HEK293 (cell line): ENCODE measurements at regions not wholly inside any gene's neighbourhood (a gene's known extent, or its start where the extent isn't known, plus 50 kb on each side); places are given as distances from the start of the nearest gene placed in this dataset.

Source experiments
- CTCF ChIA-PET: fragments of 350-600 bp; formaldehyde crosslinking; extraction: SDS; loops from one replicate; lab custom pipeline; 2021; ENCODE audit warnings: antibody characterized with exemption; lab: Yijun Ruan, JAX
- POLR2A ChIA-PET: fragments of 300-600 bp; formaldehyde crosslinking; extraction: SDS; loops from one replicate; lab custom pipeline; 2020; ENCODE audit warnings: antibody characterized with exemption, inconsistent platforms; lab: Yijun Ruan, JAX
- H3K27ac ChIP-seq: fragments of 200-500 bp; sonication (Bioruptor generic); 2 replicates; pipeline ENCODE4 v1.5.1; 2014; ENCODE audit warnings: low read depth, low read length, control low read depth, inconsistent platforms; ENCODE audit errors: extremely low read depth
- H3K36me3 ChIP-seq, 2 experiments: fragments of 200-500 bp in 1 of 2; sonication (Bioruptor generic) in 1 of 2; 1 replicate in 1 of 2; 2 replicates in 1 of 2; pipeline ENCODE4 v1.5.1; 2014 to 2017; ENCODE audit warnings: inconsistent platforms in 2 of 2, low read length in 2 of 2; ENCODE audit not compliant: control insufficient read depth in 2 of 2, insufficient read depth in 1 of 2
- H3K4me1 ChIP-seq: fragments of 200-500 bp; sonication (Bioruptor generic); 2 replicates; pipeline ENCODE4 v1.5.1; 2014; ENCODE audit warnings: mild to moderate bottlenecking, low read length, inconsistent platforms; ENCODE audit not compliant: control insufficient read depth, insufficient read depth
- H3K4me3 ChIP-seq: 2 replicates; pipeline ENCODE4 v1.5.1; 2011; ENCODE audit warnings: low read depth, mild to moderate bottlenecking, control low read depth, low read length, moderate library complexity
- H3K9me3 ChIP-seq: fragments of 200-500 bp; sonication (Bioruptor generic); 2 replicates; pipeline ENCODE4 v1.5.1; 2014; ENCODE audit warnings: low read depth, low read length, inconsistent platforms; ENCODE audit not compliant: control insufficient read depth, insufficient read depth
- BCL11A ChIP-seq: fragments of 450-650 bp; formaldehyde crosslinking; IDR thresholded peaks from 2 replicates; pipeline ENCODE4 v1.5.1; 2016; ENCODE audit warnings: low read depth, missing biosample characterization, missing genetic modification characterization
- CTCF ChIP-seq: fragments of 450-650 bp; formaldehyde crosslinking; IDR thresholded peaks from 2 replicates; pipeline ENCODE4 v1.5.1; 2016; ENCODE audit warnings: missing biosample characterization, missing genetic modification characterization
- GLI2 ChIP-seq: fragments of 450-650 bp; formaldehyde crosslinking; IDR thresholded peaks from 2 replicates; pipeline ENCODE4; 2017; ENCODE audit warnings: missing biosample characterization, missing genetic modification characterization, low read depth, borderline replicate concordance
- SCRT1 ChIP-seq: fragments of 450-650 bp; formaldehyde crosslinking; IDR thresholded peaks from 2 replicates; pipeline ENCODE4 v1.5.1; 2016; ENCODE audit warnings: missing biosample characterization, missing genetic modification characterization, borderline replicate concordance
- SETDB1 ChIP-seq: IDR thresholded peaks from one replicate; pipeline ENCODE4 v1.6.1; 2017; ENCODE audit warnings: mild to moderate bottlenecking, low read length, moderate library complexity, mixed read lengths; ENCODE audit not compliant: insufficient read length
- ZFP37 ChIP-seq: fragments of 450-650 bp; formaldehyde crosslinking; IDR thresholded peaks from 2 replicates; pipeline ENCODE4 v1.5.1; 2016; ENCODE audit warnings: missing biosample characterization, missing genetic modification characterization
- ZFP69B ChIP-seq: fragments of 450-650 bp; formaldehyde crosslinking; IDR thresholded peaks from 2 replicates; pipeline ENCODE4 v1.5.1; 2016; ENCODE audit warnings: missing biosample characterization, missing genetic modification characterization
- ZNF114 ChIP-seq: fragments of 450-650 bp; formaldehyde crosslinking; IDR thresholded peaks from 2 replicates; pipeline ENCODE4 v1.5.0; 2017; ENCODE audit warnings: missing biosample characterization, missing genetic modification characterization
- ZNF157 ChIP-seq: fragments of 450-650 bp; formaldehyde crosslinking; IDR thresholded peaks from 2 replicates; pipeline ENCODE4 v1.5.1; 2016; ENCODE audit warnings: missing biosample characterization, missing genetic modification characterization
- ZNF302 ChIP-seq: fragments of 450-650 bp; formaldehyde crosslinking; IDR thresholded peaks from 2 replicates; pipeline ENCODE4 v1.5.1; 2016; ENCODE audit warnings: missing biosample characterization, missing genetic modification characterization, low read depth
- ZNF391 ChIP-seq: fragments of 450-650 bp; formaldehyde crosslinking; IDR thresholded peaks from 2 replicates; pipeline ENCODE4 v1.5.1; 2016; ENCODE audit warnings: low read depth, missing biosample characterization, missing genetic modification characterization, borderline replicate concordance
- ZNF394 ChIP-seq: fragments of 450-650 bp; formaldehyde crosslinking; IDR thresholded peaks from 2 replicates; pipeline ENCODE4 v1.5.1; 2016; ENCODE audit warnings: missing biosample characterization, missing genetic modification characterization, mild to moderate bottlenecking, moderate library complexity, borderline replicate concordance
- ZNF398 ChIP-seq: fragments of 450-650 bp; formaldehyde crosslinking; IDR thresholded peaks from 2 replicates; pipeline ENCODE4 v1.5.1; 2017; ENCODE audit warnings: missing biosample characterization, missing genetic modification characterization
- ZNF561 ChIP-seq: fragments of 450-650 bp; IDR thresholded peaks from 2 replicates; pipeline ENCODE4 v1.5.1; 2018; ENCODE audit warnings: missing biosample characterization, missing genetic modification characterization, borderline replicate concordance
- ZNF624 ChIP-seq: fragments of 450-650 bp; formaldehyde crosslinking; IDR thresholded peaks from 2 replicates; pipeline ENCODE4 v1.5.1; 2017; ENCODE audit warnings: missing biosample characterization, missing genetic modification characterization
- ZNF658 ChIP-seq: fragments of 450-650 bp; formaldehyde crosslinking; IDR thresholded peaks from 2 replicates; pipeline ENCODE4; 2016; ENCODE audit warnings: missing biosample characterization, missing genetic modification characterization
- ZNF677 ChIP-seq: fragments of 450-650 bp; IDR thresholded peaks from 2 replicates; pipeline ENCODE4 v1.5.0; 2018; ENCODE audit warnings: missing biosample characterization, mild to moderate bottlenecking, missing genetic modification characterization, moderate library complexity
- ZNF776 ChIP-seq: fragments of 450-650 bp; formaldehyde crosslinking; IDR thresholded peaks from 2 replicates; pipeline ENCODE4 v1.5.0; 2017; ENCODE audit warnings: missing biosample characterization, missing genetic modification characterization, borderline replicate concordance
- TF ChIP-seq, protein P1 (sequence below): fragments of 450-650 bp; formaldehyde crosslinking; IDR thresholded peaks from 2 replicates; pipeline ENCODE4 v1.5.1; 2017; ENCODE audit warnings: missing biosample characterization, missing genetic modification characterization
- TF ChIP-seq, protein P2 (sequence below): fragments of 450-650 bp; formaldehyde crosslinking; IDR thresholded peaks from 2 replicates; pipeline ENCODE4 v1.5.1; 2016; ENCODE audit warnings: missing biosample characterization, missing genetic modification characterization, low read depth

- ChIA-PET POLR2A (no interaction called here), CTCF (no interaction called here)
- Histone ChIP-seq H3K9me3 (no peaks in the 10 kb centered on the region), H3K4me1 (no peaks in the 10 kb centered on the region), H3K36me3 (no peaks in the 10 kb centered on the region), H3K4me3 (no peak overlapping the region), H3K27ac (no peak overlapping the region)
- no peak for TF ChIP-seq ZNF157 (tag by site-specific recombination)
- no peak for TF ChIP-seq GLI2
- TF ChIP-seq ZFP37 (tag by site-specific recombination), result no peak
- TF ChIP-seq, all 188 proteins: peak for 0
Measured at GRCh38 chr4:174438711-174439110, 83.6 kb downstream of the HPGD start.

DNA sequence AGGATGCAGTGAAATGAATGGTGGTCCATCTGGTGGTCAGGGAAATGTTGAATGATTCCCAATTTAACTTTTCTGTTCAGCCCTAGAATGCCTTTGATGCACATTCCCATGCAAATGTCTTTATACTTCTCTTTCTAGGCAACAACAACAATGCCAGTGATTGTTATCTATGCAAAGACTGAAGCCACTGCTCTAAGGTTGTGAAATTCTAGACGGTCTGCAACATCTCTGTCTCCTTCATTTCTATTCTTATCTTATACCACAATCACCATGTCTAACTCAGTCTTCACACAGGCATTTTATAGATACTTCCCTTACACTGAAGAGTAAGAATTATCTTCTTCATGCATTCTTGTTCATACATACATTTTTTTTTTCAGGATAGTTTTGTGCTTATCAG, 84.5 kb downstream of the HPGD start:
- no peaks in the 10 kb centered on the region for H3K9me3 ChIP-seq
- ChIA-PET CTCF (no interaction called here), POLR2A (no interaction called here)
- H3K4me1 ChIP-seq, result no peaks in the 10 kb centered on the region
- TF ChIP-seq ZNF776 (tag by site-specific recombination), result no peak
- TF ChIP-seq ZNF398 (tag by site-specific recombination), result no peak
- TF ChIP-seq ZNF658, result no peak
- no peak for TF ChIP-seq BCL11A (tag by site-specific recombination)
- no peak for TF ChIP-seq ZNF677 (tag by site-specific recombination)
- no peak for TF ChIP-seq SCRT1 (tag by site-specific recombination)
- TF ChIP-seq, protein P1, sequence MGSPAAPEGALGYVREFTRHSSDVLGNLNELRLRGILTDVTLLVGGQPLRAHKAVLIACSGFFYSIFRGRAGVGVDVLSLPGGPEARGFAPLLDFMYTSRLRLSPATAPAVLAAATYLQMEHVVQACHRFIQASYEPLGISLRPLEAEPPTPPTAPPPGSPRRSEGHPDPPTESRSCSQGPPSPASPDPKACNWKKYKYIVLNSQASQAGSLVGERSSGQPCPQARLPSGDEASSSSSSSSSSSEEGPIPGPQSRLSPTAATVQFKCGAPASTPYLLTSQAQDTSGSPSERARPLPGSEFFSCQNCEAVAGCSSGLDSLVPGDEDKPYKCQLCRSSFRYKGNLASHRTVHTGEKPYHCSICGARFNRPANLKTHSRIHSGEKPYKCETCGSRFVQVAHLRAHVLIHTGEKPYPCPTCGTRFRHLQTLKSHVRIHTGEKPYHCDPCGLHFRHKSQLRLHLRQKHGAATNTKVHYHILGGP (tag by site-specific recombination), result no peak
- TF ChIP-seq ZNF391 (tag by site-specific recombination), result no peak
- TF ChIP-seq, protein P2, sequence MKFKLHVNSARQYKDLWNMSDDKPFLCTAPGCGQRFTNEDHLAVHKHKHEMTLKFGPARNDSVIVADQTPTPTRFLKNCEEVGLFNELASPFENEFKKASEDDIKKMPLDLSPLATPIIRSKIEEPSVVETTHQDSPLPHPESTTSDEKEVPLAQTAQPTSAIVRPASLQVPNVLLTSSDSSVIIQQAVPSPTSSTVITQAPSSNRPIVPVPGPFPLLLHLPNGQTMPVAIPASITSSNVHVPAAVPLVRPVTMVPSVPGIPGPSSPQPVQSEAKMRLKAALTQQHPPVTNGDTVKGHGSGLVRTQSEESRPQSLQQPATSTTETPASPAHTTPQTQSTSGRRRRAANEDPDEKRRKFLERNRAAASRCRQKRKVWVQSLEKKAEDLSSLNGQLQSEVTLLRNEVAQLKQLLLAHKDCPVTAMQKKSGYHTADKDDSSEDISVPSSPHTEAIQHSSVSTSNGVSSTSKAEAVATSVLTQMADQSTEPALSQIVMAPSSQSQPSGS (tag by site-specific recombination), result no peak
- TF ChIP-seq ZNF114 (tag by site-specific recombination), result no peak
- TF ChIP-seq SETDB1, result no peak
- TF ChIP-seq ZNF624, result no peak
- TF ChIP-seq CTCF (tag by site-specific recombination), result no peak
- no peak for TF ChIP-seq ZNF394 (tag by site-specific recombination)
- no peak for TF ChIP-seq ZNF302 (tag by site-specific recombination)
- no peak for TF ChIP-seq ZFP69B (tag by site-specific recombination)
- no peak for TF ChIP-seq ZNF561 (tag by site-specific recombination)
- no peak for TF ChIP-seq GLI2
- no peak overlapping the region for H3K4me3 ChIP-seq
- H3K36me3 ChIP-seq, result no peaks in the 10 kb centered on the region
- H3K27ac ChIP-seq, result no peak overlapping the region
